ENCODE measurements at regions not wholly inside any gene's neighbourhood (a gene's known extent, or its start where the extent isn't known, plus 50 kb on each side); places are given as distances from the start of the nearest gene placed in this dataset.
"Not testable (repeated sequence)": the region's sequence is repeated elsewhere in the genome, so short reads cannot be mapped to it uniquely, and the experiment has no call there.

- Mint-ChIP-seq H3K36me3 (no peaks in the 10 kb centered on the region), H3K27me3 (ENCODE audit: insufficient read depth, low read depth) (peaks cover 2% of the 10 kb centered on the region), H3K4me3 (no peak overlapping the region), H3K9me3 (no peaks in the 10 kb centered on the region), H3K27ac (no peak overlapping the region), H3K4me1 (no peaks in the 10 kb centered on the region)
- H2AFZ ChIP-seq (replicated peaks) = no peak overlapping the region
- H3K4me1 ChIP-seq = no peaks in the 10 kb centered on the region
- H3K4me2 ChIP-seq = no peak overlapping the region
- no peaks in the 10 kb centered on the region for H3K36me3 ChIP-seq
- no peaks in the 10 kb centered on the region for H3K79me2 ChIP-seq (ENCODE audit: low read depth)
- H3K9ac ChIP-seq = no peak overlapping the region
- H3K9me3 ChIP-seq (ENCODE audit: low read depth) = peaks cover 16% of the 10 kb centered on the region
- DNase-seq (ENCODE audit: low spot score) = no peak
- H4K20me1 ChIP-seq (ENCODE audit: low read depth) = no peaks in the 10 kb centered on the region
- H3K27ac ChIP-seq = no peak overlapping the region
- H3K27me3 ChIP-seq = no peaks in the 10 kb centered on the region
- H3K4me3 ChIP-seq = no peak overlapping the region
- H3F3A ChIP-seq (ENCODE audit: low read depth) = no peaks in the 10 kb centered on the region
- TF ChIP-seq CTCF (IDR thresholded peaks at IDR 0.05) (no peak), EZH2 (IDR thresholded peaks at IDR 0.05) (no peak), EZH2phosphoT487 (IDR thresholded peaks at IDR 0.05) (no peak)
Measured at GRCh38 chr15:55088207-55088606, 108.5 kb downstream of the RSL24D1 start.

GRCh38 chr15:55084673-55085072 is 112.1 kb downstream of the RSL24D1 start:
- Histone ChIP-seq H3K4me3 (no peak overlapping the region), H3K9me3 (ENCODE audit: low read depth) (peaks cover 14% of the 10 kb centered on the region), H3K9ac (no peak overlapping the region), H3K79me2 (ENCODE audit: low read depth) (no peaks in the 10 kb centered on the region), H3K36me3 (no peaks in the 10 kb centered on the region), H3K4me1 (no peaks in the 10 kb centered on the region), H3K4me2 (no peak overlapping the region), H3K27ac (no peak overlapping the region), H2AFZ (replicated peaks) (no peak overlapping the region), H4K20me1 (ENCODE audit: low read depth) (no peaks in the 10 kb centered on the region), H3K27me3 (no peaks in the 10 kb centered on the region), H3F3A (ENCODE audit: low read depth) (no peaks in the 10 kb centered on the region)
- TF ChIP-seq EZH2phosphoT487 (IDR thresholded peaks at IDR 0.05) = no peak
- no peak for TF ChIP-seq EZH2 (IDR thresholded peaks at IDR 0.05)
- no peak for TF ChIP-seq CTCF (IDR thresholded peaks at IDR 0.05)
- Mint-ChIP-seq H3K9me3 (no peaks in the 10 kb centered on the region), H3K36me3 (no peaks in the 10 kb centered on the region), H3K4me3 (no peak overlapping the region), H3K27ac (no peak overlapping the region), H3K27me3 (ENCODE audit: insufficient read depth, low read depth) (no peaks in the 10 kb centered on the region), H3K4me1 (no peaks in the 10 kb centered on the region)
- no peak for DNase-seq (ENCODE audit: low spot score)

GRCh38 chr15:55084216-55084615 is 112.5 kb downstream of the RSL24D1 start:
- H3K27me3 Mint-ChIP-seq (ENCODE audit: insufficient read depth, low read depth) = no peaks in the 10 kb centered on the region
- H3K27ac Mint-ChIP-seq = no peak overlapping the region
- no peaks in the 10 kb centered on the region for H3K36me3 Mint-ChIP-seq
- no peak overlapping the region for H3K9ac ChIP-seq
- H4K20me1 ChIP-seq (ENCODE audit: low read depth) = no peaks in the 10 kb centered on the region
- no peak overlapping the region for H3K27ac ChIP-seq
- H2AFZ ChIP-seq (replicated peaks) = no peak overlapping the region
- H3F3A ChIP-seq (ENCODE audit: low read depth) = no peaks in the 10 kb centered on the region
- no peaks in the 10 kb centered on the region for H3K4me1 ChIP-seq
- no peak for TF ChIP-seq CTCF (IDR thresholded peaks at IDR 0.05)
- no peak for TF ChIP-seq EZH2 (IDR thresholded peaks at IDR 0.05)
- no peak for TF ChIP-seq EZH2phosphoT487 (IDR thresholded peaks at IDR 0.05)
- no peaks in the 10 kb centered on the region for H3K36me3 ChIP-seq
- DNase-seq (ENCODE audit: low spot score) = no peak
- no peak overlapping the region for H3K4me3 ChIP-seq
- H3K9me3 ChIP-seq (ENCODE audit: low read depth) = peaks cover 14% of the 10 kb centered on the region
- no peak overlapping the region for H3K4me3 Mint-ChIP-seq
- no peak overlapping the region for H3K4me2 ChIP-seq
- no peaks in the 10 kb centered on the region for H3K79me2 ChIP-seq (ENCODE audit: low read depth)
- no peaks in the 10 kb centered on the region for H3K27me3 ChIP-seq
- no peaks in the 10 kb centered on the region for H3K4me1 Mint-ChIP-seq
- no peaks in the 10 kb centered on the region for H3K9me3 Mint-ChIP-seq

- H3K36me3 Mint-ChIP-seq, H3K4me1 ChIP-seq: not testable (repeated sequence)
Measured at GRCh38 chr15:55077052-55077451, 119.7 kb downstream of the RSL24D1 start.

More at GRCh38 chr15:55077052-55077451, 119.7 kb downstream of the RSL24D1 start:
- not testable (repeated sequence) for H3K4me3 ChIP-seq; H3K27ac Mint-ChIP-seq; H3K27me3 Mint-ChIP-seq (ENCODE audit: insufficient read depth, low read depth); H3K27me3 ChIP-seq; H3K27ac ChIP-seq; H3K4me3 Mint-ChIP-seq; H3K36me3 ChIP-seq; DNase-seq (ENCODE audit: low spot score); H3K9ac ChIP-seq; H3K4me1 Mint-ChIP-seq; H3K79me2 ChIP-seq (ENCODE audit: low read depth); H3K4me2 ChIP-seq; H4K20me1 ChIP-seq (ENCODE audit: low read depth); H3F3A ChIP-seq (ENCODE audit: low read depth); H3K9me3 Mint-ChIP-seq; H2AFZ ChIP-seq (replicated peaks)
- H3K9me3 ChIP-seq (ENCODE audit: low read depth) = peaks cover 27% of the 10 kb centered on the region
